AG10803 (cell line): ENCODE measurements at regions not wholly inside any gene's neighbourhood (a gene's known extent, or its start where the extent isn't known, plus 50 kb on each side); places are given as distances from the start of the nearest gene placed in this dataset.

Source experiments
- DNase-seq: peaks from one replicate; pipeline ENCODE4 v3.0.0; 2010; ENCODE audit warnings: low read depth
- H3K4me3 ChIP-seq: 2 replicates; pipeline ENCODE4 v1.5.1; 2011; ENCODE audit warnings: mild to moderate bottlenecking, low read length, control low read depth
- TF ChIP-seq, protein P1 (sequence below): conservative IDR thresholded peaks from 2 replicates; pipeline ENCODE4 v1.5.1; 2011; ENCODE audit warnings: mild to moderate bottlenecking, low read length, control low read depth, inconsistent platforms

DNA sequence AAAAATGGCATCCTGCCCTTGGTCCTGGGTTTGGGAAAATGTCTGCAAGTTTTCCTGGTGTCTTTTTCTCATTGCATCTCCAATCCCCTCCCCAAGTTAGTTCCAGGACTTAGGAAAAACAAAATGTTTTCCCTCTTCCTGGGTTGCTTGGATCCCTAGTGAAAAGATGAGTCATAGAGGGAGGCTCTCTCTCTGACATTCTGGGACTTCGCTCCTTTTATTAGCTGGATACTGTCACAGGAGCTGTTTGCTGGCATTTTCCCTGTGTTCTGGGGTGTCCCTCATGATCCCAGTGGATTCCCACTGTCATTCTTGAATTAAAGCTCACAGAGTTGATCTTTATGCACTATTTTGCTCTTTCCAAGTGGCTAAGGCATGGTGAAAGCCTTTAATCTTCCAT is 316.4 kb upstream of the MBL2 start:
- no peak for DNase-seq
- TF ChIP-seq, protein P1, sequence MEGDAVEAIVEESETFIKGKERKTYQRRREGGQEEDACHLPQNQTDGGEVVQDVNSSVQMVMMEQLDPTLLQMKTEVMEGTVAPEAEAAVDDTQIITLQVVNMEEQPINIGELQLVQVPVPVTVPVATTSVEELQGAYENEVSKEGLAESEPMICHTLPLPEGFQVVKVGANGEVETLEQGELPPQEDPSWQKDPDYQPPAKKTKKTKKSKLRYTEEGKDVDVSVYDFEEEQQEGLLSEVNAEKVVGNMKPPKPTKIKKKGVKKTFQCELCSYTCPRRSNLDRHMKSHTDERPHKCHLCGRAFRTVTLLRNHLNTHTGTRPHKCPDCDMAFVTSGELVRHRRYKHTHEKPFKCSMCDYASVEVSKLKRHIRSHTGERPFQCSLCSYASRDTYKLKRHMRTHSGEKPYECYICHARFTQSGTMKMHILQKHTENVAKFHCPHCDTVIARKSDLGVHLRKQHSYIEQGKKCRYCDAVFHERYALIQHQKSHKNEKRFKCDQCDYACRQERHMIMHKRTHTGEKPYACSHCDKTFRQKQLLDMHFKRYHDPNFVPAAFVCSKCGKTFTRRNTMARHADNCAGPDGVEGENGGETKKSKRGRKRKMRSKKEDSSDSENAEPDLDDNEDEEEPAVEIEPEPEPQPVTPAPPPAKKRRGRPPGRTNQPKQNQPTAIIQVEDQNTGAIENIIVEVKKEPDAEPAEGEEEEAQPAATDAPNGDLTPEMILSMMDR = no peak
- H3K4me3 ChIP-seq = no peak overlapping the region

DNA sequence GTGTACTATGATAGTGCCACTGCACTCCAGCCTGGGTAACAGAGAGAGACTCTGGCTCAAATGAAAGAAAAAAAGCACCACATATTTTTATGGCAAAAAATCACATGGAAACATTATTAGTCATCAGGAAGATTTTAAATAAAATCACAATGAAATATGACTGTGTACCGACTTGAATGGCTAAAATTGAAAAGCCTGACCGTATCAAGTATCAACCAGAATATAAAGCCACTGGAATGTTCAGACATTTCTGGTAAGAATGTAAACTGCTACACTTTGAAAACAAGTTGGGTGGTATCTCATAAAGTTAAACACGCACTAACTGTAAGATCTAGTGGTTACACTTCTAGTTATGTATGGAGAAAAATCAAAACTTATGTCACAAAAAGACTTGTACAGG is 306.7 kb upstream of the MBL2 start:
- TF ChIP-seq, protein P1 = no peak
- DNase-seq = no peak
- no peak overlapping the region for H3K4me3 ChIP-seq

DNA sequence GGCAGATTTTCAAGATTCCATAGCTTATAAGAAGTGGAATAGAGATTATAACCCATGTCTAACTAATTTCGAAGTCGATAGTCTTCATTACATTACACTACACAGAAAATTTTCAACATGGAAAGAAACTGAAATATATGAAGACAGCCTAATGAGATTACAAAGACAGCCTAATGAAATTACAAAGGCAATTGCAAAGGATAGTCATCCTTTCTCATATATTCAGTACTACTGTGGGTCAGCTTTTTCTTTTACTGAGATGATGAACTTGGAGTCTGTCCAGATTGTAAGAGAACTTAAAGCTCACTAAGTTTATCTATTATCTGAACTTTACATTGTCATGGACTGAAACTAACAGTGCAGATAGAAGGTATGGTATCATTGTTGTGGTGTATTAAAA is 304.4 kb upstream of the MBL2 start:
- no peak for DNase-seq
- TF ChIP-seq, protein P1 = no peak
- H3K4me3 ChIP-seq = no peak overlapping the region

DNA sequence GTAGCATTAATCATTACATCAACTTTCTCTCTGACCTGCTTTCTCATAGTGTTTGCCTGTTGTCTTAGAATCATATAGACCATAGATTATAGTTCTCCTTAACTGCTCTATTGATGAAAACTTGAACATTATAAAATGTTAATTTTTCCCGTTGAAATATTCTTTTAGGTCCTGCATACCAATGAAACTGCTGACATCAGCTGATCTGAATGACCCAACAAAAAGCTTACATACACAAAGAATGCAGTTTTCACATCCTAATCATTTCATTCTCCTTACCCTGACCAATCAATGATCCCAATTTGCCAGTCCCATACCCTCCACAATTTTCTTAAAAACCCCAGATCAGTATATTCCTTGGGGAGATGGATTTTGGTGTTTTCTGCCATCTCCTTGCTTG is 302.9 kb upstream of the MBL2 start:
- H3K4me3 ChIP-seq = no peak overlapping the region
- no peak for DNase-seq
- TF ChIP-seq, protein P1 = no peak

DNA sequence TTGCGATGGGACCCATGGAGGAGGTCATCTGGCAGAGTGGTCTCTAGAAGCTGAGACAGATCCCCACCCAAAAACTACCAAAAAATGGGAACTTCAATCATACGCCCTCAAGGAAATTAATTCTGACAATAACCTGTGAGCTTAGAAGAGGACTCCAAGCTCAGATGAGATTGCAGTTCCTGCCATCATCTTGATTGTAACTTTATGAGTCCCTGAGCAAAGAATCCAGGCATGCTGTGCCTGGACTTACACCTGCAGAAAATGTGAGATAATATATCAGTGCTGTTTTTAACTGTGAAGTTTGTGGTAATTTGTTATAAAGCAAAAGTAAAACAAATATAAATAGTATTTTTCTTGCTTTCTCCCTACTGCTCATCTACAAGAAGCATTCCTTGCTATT is 299.6 kb upstream of the MBL2 start:
- no peak overlapping the region for H3K4me3 ChIP-seq
- no peak for DNase-seq
- TF ChIP-seq, protein P1 = no peak

DNA sequence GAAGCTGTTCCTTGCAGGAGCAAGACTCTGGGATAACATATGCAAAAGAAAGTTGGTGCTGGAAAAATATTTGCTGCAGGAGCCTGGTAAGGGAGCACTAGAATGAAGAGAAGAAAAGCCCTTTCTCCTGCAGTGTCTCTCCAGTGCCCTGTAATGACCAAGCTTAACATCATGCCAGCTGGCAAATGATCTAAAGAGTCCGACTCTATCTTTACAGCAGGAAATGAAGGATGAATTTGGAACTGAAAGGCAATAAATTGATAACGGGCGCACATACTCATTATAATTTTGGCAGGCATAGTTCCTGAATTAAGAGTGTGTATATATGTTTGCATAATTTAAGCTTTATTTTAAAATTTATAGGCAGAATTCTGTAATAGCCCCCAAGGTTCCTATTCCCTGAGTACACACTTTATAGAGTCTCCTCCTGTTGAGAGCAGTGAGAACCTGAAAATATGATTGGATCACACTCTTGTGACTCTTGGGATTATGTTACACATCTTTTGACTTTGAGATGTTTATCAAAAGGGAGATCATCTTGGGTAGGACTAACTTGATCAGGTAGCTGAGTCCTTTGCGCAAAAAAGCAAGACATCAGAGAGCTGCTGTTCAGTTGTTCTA is 299.0 kb upstream of the MBL2 start:
- no peak for DNase-seq
- no peak overlapping the region for H3K4me3 ChIP-seq
- TF ChIP-seq, protein P1 = no peak

DNA sequence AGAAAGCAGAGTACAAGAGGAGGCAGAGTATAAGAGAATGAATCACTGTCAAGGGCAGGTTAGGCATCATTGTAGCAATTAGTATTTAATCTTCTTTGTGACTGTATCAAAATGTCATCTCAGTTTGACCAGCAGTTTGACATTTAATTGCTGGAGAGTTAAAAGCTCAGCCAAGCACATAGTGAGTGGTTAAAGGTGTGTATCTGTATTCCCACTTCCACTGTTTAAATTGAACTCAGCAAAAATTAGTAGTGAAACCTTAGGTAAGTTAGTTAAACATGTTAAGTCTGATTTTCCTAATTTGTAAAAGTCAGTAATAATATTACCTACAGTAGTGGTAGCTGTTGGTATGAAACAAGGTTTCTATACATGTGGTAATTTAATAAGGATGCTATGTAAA is 296.4 kb upstream of the MBL2 start:
- TF ChIP-seq, protein P1 = no peak
- H3K4me3 ChIP-seq = no peak overlapping the region
- DNase-seq = no peak
